IMR-90 (cell line): ENCODE measurements at regions not wholly inside any gene's neighbourhood (a gene's known extent, or its start where the extent isn't known, plus 50 kb on each side); places are given as distances from the start of the nearest gene placed in this dataset.

Experiments used
- ATAC-seq: fragments of 200-7000 bp; cut with Tn5 transposase; 2 replicates; pipeline ENCODE4 v1.9.1; 2020; ENCODE audit warnings: low read depth, mild to moderate bottlenecking, moderate library complexity
- BruUV-seq: library from RNA; stranded (reverse); fragments of 400-500 nt; replicated peaks from 2 replicates; lab custom pipeline; 2021; lab: Mats Ljungman, UMichigan
- CTCF ChIA-PET: fragments of 300-600 bp; formaldehyde crosslinking; extraction: SDS; loops from one replicate; lab custom pipeline; 2021; ENCODE audit warnings: antibody characterized with exemption; lab: Yijun Ruan, JAX
- POLR2A ChIA-PET: fragments of 300-600 bp; sonication (Branson Sonifier 250); formaldehyde crosslinking; loops from one replicate; lab custom pipeline; 2022; ENCODE audit warnings: antibody characterized with exemption; ENCODE audit not compliant: unreplicated experiment; lab: Charles Lee
- DNase-seq: peaks from one replicate; pipeline ENCODE4 v3.0.0; 2013
- H2AFZ ChIP-seq: replicated peaks from 2 replicates; pipeline ENCODE3; 2013; ENCODE audit warnings: low read length, mild to moderate bottlenecking; ENCODE audit not compliant: poor library complexity
- H2AK5ac ChIP-seq: 2 replicates; pipeline ENCODE4 v1.6.1; 2013; ENCODE audit warnings: low read depth, low read length, inconsistent platforms
- H2AK9ac ChIP-seq: replicated peaks from 2 replicates; pipeline ENCODE3; 2013; ENCODE audit warnings: mild to moderate bottlenecking, low read depth, low read length, moderate library complexity; ENCODE audit not compliant: poor library complexity
- H2BK120ac ChIP-seq: 2 replicates; pipeline ENCODE4 v1.6.1; 2013; ENCODE audit warnings: low read depth, low read length, inconsistent platforms
- H2BK15ac ChIP-seq: 3 replicates; pipeline ENCODE4 v1.6.1; 2013; ENCODE audit warnings: low read depth, low read length, inconsistent platforms
- H2BK20ac ChIP-seq: 2 replicates; pipeline ENCODE4 v1.6.1; 2013; ENCODE audit warnings: low read depth, mild to moderate bottlenecking, inconsistent platforms, low read length, moderate library complexity
- H2BK5ac ChIP-seq: 2 replicates; pipeline ENCODE4 v1.6.1; 2013; ENCODE audit warnings: mild to moderate bottlenecking, low read depth, low read length, inconsistent platforms; ENCODE audit not compliant: poor library complexity, severe bottlenecking
- H3K14ac ChIP-seq: replicated peaks from 2 replicates; pipeline ENCODE4 v1.6.1; 2013; ENCODE audit warnings: low read depth, low read length, inconsistent platforms
- H3K18ac ChIP-seq: 2 replicates; pipeline ENCODE4 v1.6.1; 2013; ENCODE audit warnings: low read depth, low read length, control low read depth
- H3K23ac ChIP-seq: 2 replicates; pipeline ENCODE4 v1.6.1; 2013; ENCODE audit warnings: low read depth, low read length, inconsistent platforms
- H3K27ac ChIP-seq: 2 replicates; pipeline ENCODE4 v1.5.1; 2013; ENCODE audit warnings: mild to moderate bottlenecking, control low read depth, low read length; ENCODE audit not compliant: insufficient read depth
- H3K27me3 ChIP-seq: 2 replicates; pipeline ENCODE4 v1.6.1; 2013; ENCODE audit warnings: low read length; ENCODE audit not compliant: control insufficient read depth, insufficient read depth
- H3K36me3 ChIP-seq: 2 replicates; pipeline ENCODE4 v1.6.1; 2013; ENCODE audit warnings: low read length, mixed read lengths; ENCODE audit not compliant: control insufficient read depth, insufficient read depth
- H3K4ac ChIP-seq: 2 replicates; pipeline ENCODE4 v1.6.1; 2013; ENCODE audit warnings: low read depth, low read length, inconsistent platforms
- H3K4me1 ChIP-seq: 2 replicates; pipeline ENCODE4 v1.6.1; 2013; ENCODE audit warnings: low read length, mixed read lengths; ENCODE audit not compliant: control insufficient read depth, insufficient read depth
- H3K4me2 ChIP-seq: 2 replicates; pipeline ENCODE4 v1.6.1; 2013; ENCODE audit warnings: low read depth, mild to moderate bottlenecking, control low read depth, low read length, moderate library complexity
- H3K4me3 ChIP-seq: 2 replicates; pipeline ENCODE4 v1.5.1; 2013; ENCODE audit warnings: low read depth, mild to moderate bottlenecking, control low read depth, low read length, moderate library complexity; ENCODE audit not compliant: insufficient read depth
- H3K56ac ChIP-seq: 2 replicates; pipeline ENCODE4 v1.6.1; 2013; ENCODE audit warnings: low read length, inconsistent platforms; ENCODE audit not compliant: insufficient read depth; ENCODE audit errors: extremely low read depth
- H3K79me1 ChIP-seq, 2 experiments: 2 replicates each; pipeline ENCODE4 v1.6.1; 2013; ENCODE audit warnings: low read length in 2 of 2, inconsistent platforms in 1 of 2, low read depth in 1 of 2
- H3K9ac ChIP-seq: 2 replicates; pipeline ENCODE4 v1.6.1; 2013; ENCODE audit warnings: low read depth, low read length, control low read depth
- H3K9me1 ChIP-seq: 2 replicates; pipeline ENCODE4 v1.6.1; 2013; ENCODE audit warnings: low read length, inconsistent platforms; ENCODE audit not compliant: insufficient read depth
- H3K9me3 ChIP-seq: 2 replicates; pipeline ENCODE4 v1.6.1; 2013; ENCODE audit warnings: low read length; ENCODE audit not compliant: control insufficient read depth, insufficient read depth
- H4K20me1 ChIP-seq: 2 replicates; pipeline ENCODE4 v1.6.1; 2013; ENCODE audit warnings: low read length, inconsistent platforms; ENCODE audit not compliant: insufficient read depth
- H4K5ac ChIP-seq: 2 replicates; pipeline ENCODE4 v1.6.1; 2013; ENCODE audit warnings: mild to moderate bottlenecking, low read depth, low read length, control low read depth
- H4K8ac ChIP-seq, 2 experiments: 2 replicates each; pipeline ENCODE4 v1.6.1; 2013; ENCODE audit warnings: low read depth in 2 of 2, low read length in 2 of 2, control low read depth in 1 of 2, inconsistent platforms in 1 of 2
- H4K91ac ChIP-seq: 2 replicates; pipeline ENCODE4 v1.6.1; 2013; ENCODE audit warnings: low read depth, low read length, inconsistent platforms; ENCODE audit not compliant: insufficient read depth
- WGBS, 2 experiments: methylation state at CpG; one replicate each; pipeline versions ENCODE4 v1.1.5 to v1.1.7; 2013; ENCODE audit warnings: missing lambda C conversion rate in 2 of 2; ENCODE audit not compliant: insufficient read length in 1 of 2; ENCODE audit errors: extremely low coverage in 2 of 2; 5-methylcytosine and 5-hydroxymethylcytosine counted together
- dilution Hi-C: fragments of 300-500 bp; cut with HindIII; formaldehyde crosslinking; loops from one replicate; pipeline ENCODE4 v1.14.3; 2018; ENCODE audit warnings: low sequenced_read_pairs; ENCODE audit not compliant: unreplicated experiment
- in situ Hi-C: fragments of 300-500 bp; cut with MboI; formaldehyde crosslinking; loops from 3 replicates; pipeline ENCODE4 v1.14.3; 2019; ENCODE audit warnings: low sequenced_read_pairs, inconsistent platforms, mixed read lengths
- intact Hi-C: fragments of 100-400 bp; cut with micrococcal nuclease; formaldehyde crosslinking; loops from 2 replicates; pipeline ENCODE4 v1.10.0; 2022
- TF ChIP-seq, protein P1 (sequence below): conservative IDR thresholded peaks from 2 replicates; pipeline ENCODE4 v1.5.1; 2012; ENCODE audit warnings: mild to moderate bottlenecking, low read depth, low read length, improper control_type of control experiment

DNA sequence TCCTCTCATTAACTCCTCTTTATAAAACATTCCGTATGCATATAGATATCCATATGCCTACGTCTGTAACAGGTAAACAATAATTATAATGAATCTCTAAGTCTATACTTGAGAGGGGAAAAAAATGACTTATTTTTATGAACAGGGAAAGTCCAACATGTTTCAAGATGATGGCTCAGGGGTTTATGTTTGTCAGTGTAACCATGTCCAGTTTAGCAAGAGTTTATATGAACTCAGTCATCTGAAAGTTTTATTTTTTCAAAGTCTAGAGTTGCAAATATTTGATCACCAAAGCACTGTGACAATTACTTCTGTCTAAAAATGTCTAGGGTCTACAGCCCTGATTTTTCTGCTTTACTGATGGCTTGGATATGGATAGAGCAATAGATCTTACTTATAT, 559.4 kb upstream of the KCNMB2 start:
- ATAC-seq: no peak

More for the DNA sequence above, 559.4 kb upstream of the KCNMB2 start:
- no peak overlapping the region for H2AK9ac ChIP-seq
- H3K4me3 ChIP-seq: no peak overlapping the region
- H4K91ac ChIP-seq: 0 out of 2 replicates have a peak overlapping the region, but pooled peaks have one; percentile 24
- TF ChIP-seq, protein P1, sequence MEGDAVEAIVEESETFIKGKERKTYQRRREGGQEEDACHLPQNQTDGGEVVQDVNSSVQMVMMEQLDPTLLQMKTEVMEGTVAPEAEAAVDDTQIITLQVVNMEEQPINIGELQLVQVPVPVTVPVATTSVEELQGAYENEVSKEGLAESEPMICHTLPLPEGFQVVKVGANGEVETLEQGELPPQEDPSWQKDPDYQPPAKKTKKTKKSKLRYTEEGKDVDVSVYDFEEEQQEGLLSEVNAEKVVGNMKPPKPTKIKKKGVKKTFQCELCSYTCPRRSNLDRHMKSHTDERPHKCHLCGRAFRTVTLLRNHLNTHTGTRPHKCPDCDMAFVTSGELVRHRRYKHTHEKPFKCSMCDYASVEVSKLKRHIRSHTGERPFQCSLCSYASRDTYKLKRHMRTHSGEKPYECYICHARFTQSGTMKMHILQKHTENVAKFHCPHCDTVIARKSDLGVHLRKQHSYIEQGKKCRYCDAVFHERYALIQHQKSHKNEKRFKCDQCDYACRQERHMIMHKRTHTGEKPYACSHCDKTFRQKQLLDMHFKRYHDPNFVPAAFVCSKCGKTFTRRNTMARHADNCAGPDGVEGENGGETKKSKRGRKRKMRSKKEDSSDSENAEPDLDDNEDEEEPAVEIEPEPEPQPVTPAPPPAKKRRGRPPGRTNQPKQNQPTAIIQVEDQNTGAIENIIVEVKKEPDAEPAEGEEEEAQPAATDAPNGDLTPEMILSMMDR: no peak
- H4K20me1 ChIP-seq: no peaks in the 10 kb centered on the region
- H2BK15ac ChIP-seq: 0 out of 3 replicates have a peak overlapping the region, but pooled peaks have one; percentile 82
- in situ Hi-C loops (no loop called here), intact Hi-C loops (no loop called here), dilution Hi-C loops (no loop called here)
- POLR2A ChIA-PET: no interaction called here
- 0 out of 2 replicates have a peak, but pooled peaks cover 3% of the 10 kb centered on the region for H3K9me1 ChIP-seq
- H3K23ac ChIP-seq: no peak overlapping the region; the same call in 1 of the 2 replicates
- H3K4me2 ChIP-seq: no peak overlapping the region
- H3K79me1 ChIP-seq: no peaks in the 10 kb centered on the region
- DNase-seq: no peak
- H3K4ac ChIP-seq: peak overlapping the region; percentile 60; the same call in 1 of the 2 replicates
- WGBS, 2 experiments: no CpG with 5 or more reads among the region's 2 CpGs
- no peak overlapping the region for H3K27ac ChIP-seq
- H3K56ac ChIP-seq: no peak overlapping the region
- no peak overlapping the region for H3K9ac ChIP-seq
- peak overlapping the region; percentile 82; the same call in 1 of the 2 replicates for H3K18ac ChIP-seq
- H2AK5ac ChIP-seq: no peak overlapping the region
- H2BK20ac ChIP-seq: peak overlapping the region; percentile 85
- no peaks in the 10 kb centered on the region for H3K27me3 ChIP-seq
- peak overlapping the region; percentile 89 for H2BK5ac ChIP-seq
- H3K36me3 ChIP-seq: no peaks in the 10 kb centered on the region
- H4K5ac ChIP-seq: peak overlapping the region; percentile 4; the same call in 1 of the 2 replicates
- H2AFZ ChIP-seq: no peak overlapping the region
- no TSS peak for BruUV-seq
- no peak overlapping the region; the same call in 1 of the 2 replicates for H3K14ac ChIP-seq
- no peaks in the 10 kb centered on the region for H3K9me3 ChIP-seq
- peak overlapping the region; percentile 24 to 83 for H4K8ac ChIP-seq
- H3K4me1 ChIP-seq: peaks cover 5% of the 10 kb centered on the region
- CTCF ChIA-PET: no interaction called here
- H2BK120ac ChIP-seq: peak overlapping the region; percentile 93; the same call in 1 of the 2 replicates
